ENCODE measurements at regions not wholly inside any gene's neighbourhood (a gene's known extent, or its start where the extent isn't known, plus 50 kb on each side); places are given as distances from the start of the nearest gene placed in this dataset.

GRCh38 chr6:62711750-62712149 is 425.7 kb upstream of the KHDRBS2 start:
- Mint-ChIP-seq H3K27me3 (ENCODE audit: low read depth) (no peaks in the 10 kb centered on the region), H3K9me3 (peaks cover 14% of the 10 kb centered on the region), H3K4me3 (no peak overlapping the region), H3K27ac (no peak overlapping the region), H3K36me3 (no peaks in the 10 kb centered on the region), H3K4me1 (no peaks in the 10 kb centered on the region)
- TF ChIP-seq CTCF (IDR thresholded peaks at IDR 0.05; ENCODE audit: unreplicated experiment), result no peak
- DNase-seq (ENCODE audit: low spot score in 2 of 2, unreplicated experiment in 2 of 2), result no peak

GRCh38 chr6:62707914-62708313 is 421.9 kb upstream of the KHDRBS2 start:
- no peaks in the 10 kb centered on the region for H3K36me3 Mint-ChIP-seq
- H3K9me3 Mint-ChIP-seq, result peaks cover 24% of the 10 kb centered on the region
- H3K27me3 Mint-ChIP-seq (ENCODE audit: low read depth), result no peaks in the 10 kb centered on the region
- H3K27ac Mint-ChIP-seq, result no peak overlapping the region
- DNase-seq (ENCODE audit: low spot score in 2 of 2, unreplicated experiment in 2 of 2), result no peak
- H3K4me1 Mint-ChIP-seq, result no peaks in the 10 kb centered on the region
- no peak overlapping the region for H3K4me3 Mint-ChIP-seq
- no peak for TF ChIP-seq CTCF (IDR thresholded peaks at IDR 0.05; ENCODE audit: unreplicated experiment)

GRCh38 chr6:62707156-62707555 is 421.1 kb upstream of the KHDRBS2 start:
- H3K27ac Mint-ChIP-seq, result no peak overlapping the region
- no peaks in the 10 kb centered on the region for H3K27me3 Mint-ChIP-seq (ENCODE audit: low read depth)
- no peaks in the 10 kb centered on the region for H3K4me1 Mint-ChIP-seq
- TF ChIP-seq CTCF (IDR thresholded peaks at IDR 0.05; ENCODE audit: unreplicated experiment), result no peak
- peaks cover 24% of the 10 kb centered on the region for H3K9me3 Mint-ChIP-seq
- no peaks in the 10 kb centered on the region for H3K36me3 Mint-ChIP-seq
- DNase-seq (ENCODE audit: low spot score in 2 of 2, unreplicated experiment in 2 of 2), result no peak
- H3K4me3 Mint-ChIP-seq, result no peak overlapping the region

- no peak for TF ChIP-seq CTCF (IDR thresholded peaks at IDR 0.05; ENCODE audit: unreplicated experiment)
- no peaks in the 10 kb centered on the region for H3K36me3 Mint-ChIP-seq
- H3K27me3 Mint-ChIP-seq (ENCODE audit: low read depth), result no peaks in the 10 kb centered on the region
- H3K27ac Mint-ChIP-seq, result no peak overlapping the region
- no peaks in the 10 kb centered on the region for H3K4me1 Mint-ChIP-seq
- peaks cover 30% of the 10 kb centered on the region for H3K9me3 Mint-ChIP-seq
- DNase-seq (ENCODE audit: low spot score in 2 of 2, unreplicated experiment in 2 of 2), result no peak
- no peak overlapping the region for H3K4me3 Mint-ChIP-seq
Measured at GRCh38 chr6:62683063-62683462, 397.0 kb upstream of the KHDRBS2 start.

- no peak overlapping the region for H3K4me3 Mint-ChIP-seq
- H3K36me3 Mint-ChIP-seq, result no peaks in the 10 kb centered on the region
- H3K27me3 Mint-ChIP-seq (ENCODE audit: low read depth), result no peaks in the 10 kb centered on the region
- H3K9me3 Mint-ChIP-seq, result peaks cover 44% of the 10 kb centered on the region
- no peak overlapping the region for H3K27ac Mint-ChIP-seq
- H3K4me1 Mint-ChIP-seq, result no peaks in the 10 kb centered on the region
- TF ChIP-seq CTCF (IDR thresholded peaks at IDR 0.05; ENCODE audit: unreplicated experiment), result no peak
- no peak for DNase-seq (ENCODE audit: low spot score in 2 of 2, unreplicated experiment in 2 of 2)
Measured at GRCh38 chr6:62681108-62681507, 395.1 kb upstream of the KHDRBS2 start.

GRCh38 chr6:62672989-62673388 is 387.0 kb upstream of the KHDRBS2 start:
- no peaks in the 10 kb centered on the region for H3K4me1 Mint-ChIP-seq
- no peak for DNase-seq (ENCODE audit: low spot score in 2 of 2, unreplicated experiment in 2 of 2)
- H3K9me3 Mint-ChIP-seq, result peaks cover 14% of the 10 kb centered on the region
- H3K4me3 Mint-ChIP-seq, result no peak overlapping the region
- TF ChIP-seq CTCF (IDR thresholded peaks at IDR 0.05; ENCODE audit: unreplicated experiment), result no peak
- H3K36me3 Mint-ChIP-seq, result no peaks in the 10 kb centered on the region
- no peak overlapping the region for H3K27ac Mint-ChIP-seq
- H3K27me3 Mint-ChIP-seq (ENCODE audit: low read depth), result no peaks in the 10 kb centered on the region
